PC-3 (cell line): ENCODE measurements at regions not wholly inside any gene's neighbourhood (a gene's known extent, or its start where the extent isn't known, plus 50 kb on each side); places are given as distances from the start of the nearest gene placed in this dataset.

Experiments used
- ATAC-seq: fragments of 200-7000 bp; cut with Tn5 transposase; 2 replicates; pipeline ENCODE4 v1.9.1; 2020; ENCODE audit warnings: mild to moderate bottlenecking, moderate library complexity
- BruUV-seq: library from RNA; stranded (reverse); fragments of 400-500 nt; replicated peaks from 2 replicates; lab custom pipeline; 2021; lab: Mats Ljungman, UMichigan
- CTCF ChIA-PET: fragments of 300-600 bp; sonication (Branson Sonifier 250); formaldehyde crosslinking; loops from one replicate; lab custom pipeline; 2022; ENCODE audit warnings: antibody characterized with exemption; lab: Charles Lee
- POLR2A ChIA-PET: fragments of 300-600 bp; sonication (Branson Sonifier 250); formaldehyde crosslinking; loops from one replicate; lab custom pipeline; 2022; ENCODE audit warnings: antibody characterized with exemption; ENCODE audit not compliant: unreplicated experiment; lab: Charles Lee
- DNase-seq: peaks from one replicate; pipeline ENCODE4 v3.0.0-alpha.2; 2015
- H2AFZ ChIP-seq: fragments of 300-600 bp; sonication (generic); 2 replicates; pipeline ENCODE4 v1.6.0; 2016; ENCODE audit warnings: antibody characterized with exemption, low read length
- H3F3A ChIP-seq: fragments of 300-600 bp; sonication (generic); one replicate; pipeline ENCODE4 v1.6.0; 2017; ENCODE audit warnings: antibody characterized with exemption, low read length, control low read depth, mild to moderate bottlenecking; ENCODE audit not compliant: unreplicated experiment
- H3K27ac ChIP-seq: fragments of 300-600 bp; sonication (generic); 2 replicates; pipeline ENCODE4 v1.5.1; 2016; ENCODE audit warnings: mild to moderate bottlenecking, low read length
- H3K27me3 ChIP-seq: fragments of 300-600 bp; sonication (generic); 2 replicates; pipeline ENCODE4 v1.6.1; 2016; ENCODE audit warnings: low read length, mixed read lengths
- H3K36me3 ChIP-seq: fragments of 300-600 bp; sonication (generic); 2 replicates; pipeline ENCODE4 v1.6.1; 2016; ENCODE audit warnings: low read depth, mixed run types, low read length, mixed read lengths
- H3K4me1 ChIP-seq: fragments of 300-600 bp; sonication (generic); 2 replicates; pipeline ENCODE4 v1.5.1; 2016; ENCODE audit warnings: low read length; ENCODE audit not compliant: insufficient read depth
- H3K4me2 ChIP-seq: fragments of 300-600 bp; sonication (generic); 2 replicates; pipeline ENCODE4 v1.6.0; 2016; ENCODE audit warnings: low read length
- H3K4me3 ChIP-seq: fragments of 300-600 bp; sonication (generic); 2 replicates; pipeline ENCODE4 v1.5.1; 2016; ENCODE audit warnings: mild to moderate bottlenecking, low read length, mixed read lengths
- H3K79me2 ChIP-seq: fragments of 300-600 bp; sonication (generic); 2 replicates; pipeline ENCODE4 v1.6.1; 2017; ENCODE audit warnings: low read length, mixed read lengths
- H3K9ac ChIP-seq: fragments of 300-600 bp; sonication (generic); 2 replicates; pipeline ENCODE4 v1.6.0; 2016; ENCODE audit warnings: mild to moderate bottlenecking, low read length
- H3K9me2 ChIP-seq: fragments of 300-600 bp; sonication (generic); replicated peaks from 2 replicates; pipeline ENCODE4 v1.6.1; 2016; ENCODE audit warnings: mixed run types, low read length, mixed read lengths
- H3K9me3 ChIP-seq: fragments of 300-600 bp; sonication (generic); 2 replicates; pipeline ENCODE4 v1.6.1; 2016; ENCODE audit warnings: low read length, mixed read lengths
- H4K20me1 ChIP-seq: fragments of 300-600 bp; sonication (generic); 2 replicates; pipeline ENCODE4 v1.6.1; 2016; ENCODE audit warnings: low read length, mixed read lengths
- CTCF ChIP-seq: fragments of 300-600 bp; sonication (generic); conservative IDR thresholded peaks from 2 replicates; pipeline ENCODE4 v1.5.1; 2017; ENCODE audit warnings: antibody characterized with exemption, low read depth, mild to moderate bottlenecking, low read length
- EZH2 ChIP-seq: fragments of 300-600 bp; sonication (generic); IDR thresholded peaks from one replicate; pipeline ENCODE4 v1.6.1; 2017; ENCODE audit warnings: antibody characterized with exemption, mild to moderate bottlenecking, low read length; ENCODE audit not compliant: unreplicated experiment
- EZH2phosphoT487 ChIP-seq: fragments of 300-600 bp; sonication (generic); IDR thresholded peaks from 2 replicates; pipeline ENCODE4 v1.6.1; 2018; ENCODE audit warnings: mild to moderate bottlenecking, antibody characterized with exemption, low read length, borderline replicate concordance
- intact Hi-C: fragments of 100-400 bp; cut with micrococcal nuclease; formaldehyde crosslinking; loops from 2 replicates; pipeline ENCODE4 v1.9.0; 2023

- CTCF ChIA-PET, result no interaction called here
- Histone ChIP-seq H3K4me2 (no peak overlapping the region), H3K9me3 (no peaks in the 10 kb centered on the region), H3K79me2 (no peaks in the 10 kb centered on the region), H4K20me1 (no peaks in the 10 kb centered on the region), H3K9ac (no peak overlapping the region), H3K4me1 (no peaks in the 10 kb centered on the region), H3K9me2 (no peaks in the 10 kb centered on the region), H3K27ac (no peak overlapping the region), H3K27me3 (no peaks in the 10 kb centered on the region), H3K36me3 (no peaks in the 10 kb centered on the region), H2AFZ (no peak overlapping the region), H3K4me3 (no peak overlapping the region), H3F3A (no peaks in the 10 kb centered on the region)
- POLR2A ChIA-PET, result no interaction called here
- BruUV-seq, result no TSS peak
- no peak for TF ChIP-seq CTCF
- TF ChIP-seq EZH2phosphoT487, result no peak
- no peak for TF ChIP-seq EZH2
- DNase-seq (no peak), ATAC-seq (no peak)
- intact Hi-C loops, result no loop called here
Measured at GRCh38 chr10:20457649-20458048, 439.5 kb downstream of the NEBL start.

DNA sequence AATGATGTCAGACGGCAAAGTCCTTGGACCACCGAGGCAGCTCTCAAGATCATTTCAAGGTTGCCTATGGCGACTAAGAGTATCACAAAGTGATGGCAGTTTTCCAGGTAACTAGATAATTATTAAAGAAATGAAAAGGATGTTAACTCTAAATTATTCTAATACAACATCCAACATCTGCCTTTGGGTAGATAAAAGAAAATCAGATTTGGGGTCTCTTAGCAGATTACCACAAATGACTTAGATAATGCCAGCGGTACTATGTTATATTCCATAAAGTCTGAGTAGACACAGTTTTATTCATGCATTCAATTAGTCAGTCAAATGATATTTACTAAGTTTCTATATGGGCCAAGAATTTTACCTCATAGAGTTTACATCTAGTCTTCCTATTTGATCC, 441.3 kb downstream of the NEBL start:
- H3K36me3 ChIP-seq, result no peaks in the 10 kb centered on the region
- POLR2A ChIA-PET, result no interaction called here
- no peaks in the 10 kb centered on the region for H3K9me2 ChIP-seq
- no TSS peak for BruUV-seq
- H3F3A ChIP-seq, result no peaks in the 10 kb centered on the region
- H3K9me3 ChIP-seq, result no peaks in the 10 kb centered on the region
- H3K4me3 ChIP-seq, result no peak overlapping the region
- ATAC-seq (no peak), DNase-seq (no peak)
- CTCF ChIA-PET, result no interaction called here
- no peak overlapping the region for H3K27ac ChIP-seq
- H4K20me1 ChIP-seq, result no peaks in the 10 kb centered on the region
- H3K79me2 ChIP-seq, result no peaks in the 10 kb centered on the region
- no peaks in the 10 kb centered on the region for H3K4me1 ChIP-seq
- H3K27me3 ChIP-seq, result no peaks in the 10 kb centered on the region
- no peak overlapping the region for H2AFZ ChIP-seq
- no peak overlapping the region for H3K4me2 ChIP-seq
- TF ChIP-seq EZH2phosphoT487 (no peak), EZH2 (no peak), CTCF (no peak)
- no peak overlapping the region for H3K9ac ChIP-seq
- intact Hi-C loops, result no loop called here

- intact Hi-C loops, result no loop called here
Measured at GRCh38 chr10:20454331-20454730, 442.8 kb downstream of the NEBL start.

More at GRCh38 chr10:20454331-20454730, 442.8 kb downstream of the NEBL start:
- Histone ChIP-seq H3K27me3 (no peaks in the 10 kb centered on the region), H3K4me1 (no peaks in the 10 kb centered on the region), H3K27ac (no peak overlapping the region), H3K79me2 (no peaks in the 10 kb centered on the region), H3K9ac (no peak overlapping the region), H3K4me3 (no peak overlapping the region), H2AFZ (no peak overlapping the region), H3K9me3 (no peaks in the 10 kb centered on the region), H3K4me2 (no peak overlapping the region), H4K20me1 (no peaks in the 10 kb centered on the region), H3K9me2 (no peaks in the 10 kb centered on the region), H3K36me3 (no peaks in the 10 kb centered on the region), H3F3A (no peaks in the 10 kb centered on the region)
- ChIA-PET CTCF (no interaction called here), POLR2A (no interaction called here)
- DNase-seq (no peak), ATAC-seq (no peak)
- TF ChIP-seq CTCF, result no peak
- no peak for TF ChIP-seq EZH2
- TF ChIP-seq EZH2phosphoT487, result no peak
- no TSS peak for BruUV-seq
